ENCODE measurements at regions not wholly inside any gene's neighbourhood (a gene's known extent, or its start where the extent isn't known, plus 50 kb on each side); places are given as distances from the start of the nearest gene placed in this dataset.

DNA sequence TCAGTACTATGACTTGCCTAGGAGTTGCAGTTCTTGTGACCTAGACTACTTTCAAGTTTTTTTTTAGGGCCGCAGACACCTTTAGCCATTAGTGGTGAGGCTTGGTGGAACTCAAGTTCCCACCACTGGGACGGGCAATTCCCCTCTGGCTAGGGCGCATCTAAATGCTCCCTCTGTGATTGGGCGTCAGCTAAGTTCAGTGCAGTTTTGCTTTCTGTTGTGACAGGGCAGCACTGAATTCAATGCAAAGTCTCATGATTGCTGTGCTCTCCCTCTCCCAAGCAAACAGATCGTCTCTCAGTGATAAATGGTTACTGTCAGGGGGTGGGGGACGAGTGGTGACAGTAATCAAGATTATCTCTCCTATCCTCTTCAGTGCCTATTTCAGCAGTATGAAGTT lies 52.7 kb upstream of the FRMPD3 start:
- peaks cover 10% of the 10 kb centered on the region for H3K9me3 Mint-ChIP-seq

DNA sequence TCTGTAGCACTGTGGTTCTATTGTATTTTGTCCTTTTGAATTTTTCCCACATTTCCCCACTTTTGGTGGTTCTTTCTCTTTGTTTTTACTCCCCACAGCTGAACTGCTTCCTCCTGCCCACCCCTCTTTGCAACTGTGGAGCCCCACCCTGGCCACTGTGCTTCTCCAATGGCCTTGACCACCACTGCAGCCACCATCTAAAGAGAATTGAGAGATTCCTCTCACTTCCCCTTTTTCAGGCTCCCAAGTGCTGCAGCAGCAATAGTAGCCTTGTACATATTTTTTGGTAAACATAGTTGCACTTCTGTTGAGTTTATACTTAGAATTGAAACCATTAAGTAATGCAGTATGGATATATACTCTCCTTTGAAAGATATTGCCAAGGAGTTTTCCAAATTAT lies 51.3 kb upstream of the FRMPD3 start:
- Mint-ChIP-seq H3K4me1 (ENCODE audit: unreplicated experiment) (no peaks in the 10 kb centered on the region), H3K36me3 (no peaks in the 10 kb centered on the region), H3K27ac (no peak overlapping the region), H3K27me3 (no peaks in the 10 kb centered on the region), H3K4me3 (no peak overlapping the region), H3K9me3 (peaks cover 6% of the 10 kb centered on the region)
- TF ChIP-seq, protein P1, sequence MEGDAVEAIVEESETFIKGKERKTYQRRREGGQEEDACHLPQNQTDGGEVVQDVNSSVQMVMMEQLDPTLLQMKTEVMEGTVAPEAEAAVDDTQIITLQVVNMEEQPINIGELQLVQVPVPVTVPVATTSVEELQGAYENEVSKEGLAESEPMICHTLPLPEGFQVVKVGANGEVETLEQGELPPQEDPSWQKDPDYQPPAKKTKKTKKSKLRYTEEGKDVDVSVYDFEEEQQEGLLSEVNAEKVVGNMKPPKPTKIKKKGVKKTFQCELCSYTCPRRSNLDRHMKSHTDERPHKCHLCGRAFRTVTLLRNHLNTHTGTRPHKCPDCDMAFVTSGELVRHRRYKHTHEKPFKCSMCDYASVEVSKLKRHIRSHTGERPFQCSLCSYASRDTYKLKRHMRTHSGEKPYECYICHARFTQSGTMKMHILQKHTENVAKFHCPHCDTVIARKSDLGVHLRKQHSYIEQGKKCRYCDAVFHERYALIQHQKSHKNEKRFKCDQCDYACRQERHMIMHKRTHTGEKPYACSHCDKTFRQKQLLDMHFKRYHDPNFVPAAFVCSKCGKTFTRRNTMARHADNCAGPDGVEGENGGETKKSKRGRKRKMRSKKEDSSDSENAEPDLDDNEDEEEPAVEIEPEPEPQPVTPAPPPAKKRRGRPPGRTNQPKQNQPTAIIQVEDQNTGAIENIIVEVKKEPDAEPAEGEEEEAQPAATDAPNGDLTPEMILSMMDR (conservative IDR thresholded peaks at IDR 0.05), result no peak
- no peak for DNase-seq (ENCODE audit: extremely low spot score, unreplicated experiment)

More for the DNA sequence above, 52.7 kb upstream of the FRMPD3 start:
- TF ChIP-seq, protein P1 (conservative IDR thresholded peaks at IDR 0.05), result no peak
- Mint-ChIP-seq H3K27me3 (no peaks in the 10 kb centered on the region), H3K4me1 (ENCODE audit: unreplicated experiment) (no peaks in the 10 kb centered on the region), H3K36me3 (no peaks in the 10 kb centered on the region), H3K27ac (peak overlapping the region; percentile 93), H3K4me3 (peak overlapping the region; percentile 80)
- DNase-seq (ENCODE audit: extremely low spot score, unreplicated experiment), result no peak

All from type B pancreatic cell (in vitro differentiated cells).